ENCODE measurements at regions not wholly inside any gene's neighbourhood (a gene's known extent, or its start where the extent isn't known, plus 50 kb on each side); places are given as distances from the start of the nearest gene placed in this dataset.

DNA sequence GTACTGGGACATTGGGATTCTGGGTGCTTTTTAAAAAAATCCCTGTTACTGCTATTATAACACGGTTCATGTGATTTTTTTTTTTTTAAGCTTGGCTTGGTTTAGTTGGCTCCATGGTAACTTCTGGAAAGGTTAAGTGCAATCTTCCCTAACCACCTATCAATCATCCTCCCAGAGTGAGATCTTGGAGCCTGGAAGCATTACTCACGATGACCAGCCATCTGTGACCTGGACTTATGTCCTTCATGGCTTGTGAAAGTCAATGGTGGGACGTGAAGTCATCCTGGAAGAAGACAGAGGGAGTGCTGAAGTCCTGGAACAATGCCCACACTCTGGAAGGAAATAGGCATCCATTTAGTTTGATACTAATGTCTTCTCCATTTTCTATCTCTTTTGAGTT, 135.5 kb upstream of the FRMD4A start:
- TF ChIP-seq ELF4 (CRISPR knock-in tag; IDR thresholded peaks at IDR 0.05; ENCODE audit: low read depth) (no peak), FOXP1 (CRISPR knock-in tag; IDR thresholded peaks at IDR 0.05; ENCODE audit: borderline replicate concordance) (no peak), ATF1 (CRISPR knock-in tag; IDR thresholded peaks at IDR 0.05) (no peak), SMAD3 (CRISPR knock-in tag; IDR thresholded peaks at IDR 0.05; ENCODE audit: borderline replicate concordance) (no peak), CREM (CRISPR knock-in tag; IDR thresholded peaks at IDR 0.05) (no peak), NFYB (CRISPR knock-in tag; conservative IDR thresholded peaks at IDR 0.05; ENCODE audit: low read depth) (no peak)
- TF ChIP-seq, protein P1, sequence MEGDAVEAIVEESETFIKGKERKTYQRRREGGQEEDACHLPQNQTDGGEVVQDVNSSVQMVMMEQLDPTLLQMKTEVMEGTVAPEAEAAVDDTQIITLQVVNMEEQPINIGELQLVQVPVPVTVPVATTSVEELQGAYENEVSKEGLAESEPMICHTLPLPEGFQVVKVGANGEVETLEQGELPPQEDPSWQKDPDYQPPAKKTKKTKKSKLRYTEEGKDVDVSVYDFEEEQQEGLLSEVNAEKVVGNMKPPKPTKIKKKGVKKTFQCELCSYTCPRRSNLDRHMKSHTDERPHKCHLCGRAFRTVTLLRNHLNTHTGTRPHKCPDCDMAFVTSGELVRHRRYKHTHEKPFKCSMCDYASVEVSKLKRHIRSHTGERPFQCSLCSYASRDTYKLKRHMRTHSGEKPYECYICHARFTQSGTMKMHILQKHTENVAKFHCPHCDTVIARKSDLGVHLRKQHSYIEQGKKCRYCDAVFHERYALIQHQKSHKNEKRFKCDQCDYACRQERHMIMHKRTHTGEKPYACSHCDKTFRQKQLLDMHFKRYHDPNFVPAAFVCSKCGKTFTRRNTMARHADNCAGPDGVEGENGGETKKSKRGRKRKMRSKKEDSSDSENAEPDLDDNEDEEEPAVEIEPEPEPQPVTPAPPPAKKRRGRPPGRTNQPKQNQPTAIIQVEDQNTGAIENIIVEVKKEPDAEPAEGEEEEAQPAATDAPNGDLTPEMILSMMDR (IDR thresholded peaks at IDR 0.05) = no peak
- TF ChIP-seq, protein P2, sequence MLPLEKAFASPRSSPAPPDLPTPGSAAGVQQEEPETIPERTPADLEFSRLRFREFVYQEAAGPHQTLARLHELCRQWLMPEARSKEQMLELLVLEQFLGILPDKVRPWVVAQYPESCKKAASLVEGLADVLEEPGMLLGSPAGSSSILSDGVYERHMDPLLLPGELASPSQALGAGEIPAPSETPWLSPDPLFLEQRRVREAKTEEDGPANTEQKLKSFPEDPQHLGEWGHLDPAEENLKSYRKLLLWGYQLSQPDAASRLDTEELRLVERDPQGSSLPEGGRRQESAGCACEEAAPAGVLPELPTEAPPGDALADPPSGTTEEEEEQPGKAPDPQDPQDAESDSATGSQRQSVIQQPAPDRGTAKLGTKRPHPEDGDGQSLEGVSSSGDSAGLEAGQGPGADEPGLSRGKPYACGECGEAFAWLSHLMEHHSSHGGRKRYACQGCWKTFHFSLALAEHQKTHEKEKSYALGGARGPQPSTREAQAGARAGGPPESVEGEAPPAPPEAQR (CRISPR knock-in tag; IDR thresholded peaks at IDR 0.05) = no peak
- TF ChIP-seq, protein P3, sequence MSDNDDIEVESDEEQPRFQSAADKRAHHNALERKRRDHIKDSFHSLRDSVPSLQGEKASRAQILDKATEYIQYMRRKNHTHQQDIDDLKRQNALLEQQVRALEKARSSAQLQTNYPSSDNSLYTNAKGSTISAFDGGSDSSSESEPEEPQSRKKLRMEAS (CRISPR knock-in tag; IDR thresholded peaks at IDR 0.05) = no peak
- TF ChIP-seq, protein P4, sequence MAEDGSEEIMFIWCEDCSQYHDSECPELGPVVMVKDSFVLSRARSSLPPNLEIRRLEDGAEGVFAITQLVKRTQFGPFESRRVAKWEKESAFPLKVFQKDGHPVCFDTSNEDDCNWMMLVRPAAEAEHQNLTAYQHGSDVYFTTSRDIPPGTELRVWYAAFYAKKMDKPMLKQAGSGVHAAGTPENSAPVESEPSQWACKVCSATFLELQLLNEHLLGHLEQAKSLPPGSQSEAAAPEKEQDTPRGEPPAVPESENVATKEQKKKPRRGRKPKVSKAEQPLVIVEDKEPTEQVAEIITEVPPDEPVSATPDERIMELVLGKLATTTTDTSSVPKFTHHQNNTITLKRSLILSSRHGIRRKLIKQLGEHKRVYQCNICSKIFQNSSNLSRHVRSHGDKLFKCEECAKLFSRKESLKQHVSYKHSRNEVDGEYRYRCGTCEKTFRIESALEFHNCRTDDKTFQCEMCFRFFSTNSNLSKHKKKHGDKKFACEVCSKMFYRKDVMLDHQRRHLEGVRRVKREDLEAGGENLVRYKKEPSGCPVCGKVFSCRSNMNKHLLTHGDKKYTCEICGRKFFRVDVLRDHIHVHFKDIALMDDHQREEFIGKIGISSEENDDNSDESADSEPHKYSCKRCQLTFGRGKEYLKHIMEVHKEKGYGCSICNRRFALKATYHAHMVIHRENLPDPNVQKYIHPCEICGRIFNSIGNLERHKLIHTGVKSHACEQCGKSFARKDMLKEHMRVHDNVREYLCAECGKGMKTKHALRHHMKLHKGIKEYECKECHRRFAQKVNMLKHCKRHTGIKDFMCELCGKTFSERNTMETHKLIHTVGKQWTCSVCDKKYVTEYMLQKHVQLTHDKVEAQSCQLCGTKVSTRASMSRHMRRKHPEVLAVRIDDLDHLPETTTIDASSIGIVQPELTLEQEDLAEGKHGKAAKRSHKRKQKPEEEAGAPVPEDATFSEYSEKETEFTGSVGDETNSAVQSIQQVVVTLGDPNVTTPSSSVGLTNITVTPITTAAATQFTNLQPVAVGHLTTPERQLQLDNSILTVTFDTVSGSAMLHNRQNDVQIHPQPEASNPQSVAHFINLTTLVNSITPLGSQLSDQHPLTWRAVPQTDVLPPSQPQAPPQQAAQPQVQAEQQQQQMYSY (CRISPR knock-in tag; IDR thresholded peaks at IDR 0.05) = no peak
- TF ChIP-seq, protein P5, sequence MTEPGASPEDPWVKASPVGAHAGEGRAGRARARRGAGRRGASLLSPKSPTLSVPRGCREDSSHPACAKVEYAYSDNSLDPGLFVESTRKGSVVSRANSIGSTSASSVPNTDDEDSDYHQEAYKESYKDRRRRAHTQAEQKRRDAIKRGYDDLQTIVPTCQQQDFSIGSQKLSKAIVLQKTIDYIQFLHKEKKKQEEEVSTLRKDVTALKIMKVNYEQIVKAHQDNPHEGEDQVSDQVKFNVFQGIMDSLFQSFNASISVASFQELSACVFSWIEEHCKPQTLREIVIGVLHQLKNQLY (CRISPR knock-in tag; IDR thresholded peaks at IDR 0.05) = no peak

All from WTC11 (cell line).